GM21619 (cell line): ENCODE measurements at regions not wholly inside any gene's neighbourhood (a gene's known extent, or its start where the extent isn't known, plus 50 kb on each side); places are given as distances from the start of the nearest gene placed in this dataset.

ENCODE experiments used
- ATAC-seq: cut with Tn5 transposase; IDR thresholded peaks from one replicate; pipeline ENCODE4 v1.9.1; 2021; ENCODE audit not compliant: unreplicated experiment

DNA sequence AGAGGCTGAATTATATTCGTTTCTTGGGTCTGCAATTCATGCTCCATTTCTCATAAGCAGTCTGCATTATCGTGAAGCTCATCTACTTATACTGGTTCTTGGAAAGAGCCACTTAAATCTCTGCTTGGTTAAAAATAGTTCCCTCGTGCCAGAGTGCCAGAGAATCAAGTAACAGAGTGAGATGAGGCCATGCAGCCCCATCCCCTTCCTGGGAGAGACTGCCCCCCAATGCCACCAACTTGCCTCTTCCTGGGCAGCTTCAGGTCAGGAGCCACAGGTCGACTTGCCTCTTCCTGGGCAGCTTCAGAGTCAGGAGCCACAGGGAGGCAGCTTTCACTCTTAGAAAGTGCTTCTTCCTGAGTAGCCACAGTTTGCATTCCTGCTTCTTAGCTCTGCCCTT is 223.9 kb upstream of the ZBED5 start:
- ATAC-seq: no peak

DNA sequence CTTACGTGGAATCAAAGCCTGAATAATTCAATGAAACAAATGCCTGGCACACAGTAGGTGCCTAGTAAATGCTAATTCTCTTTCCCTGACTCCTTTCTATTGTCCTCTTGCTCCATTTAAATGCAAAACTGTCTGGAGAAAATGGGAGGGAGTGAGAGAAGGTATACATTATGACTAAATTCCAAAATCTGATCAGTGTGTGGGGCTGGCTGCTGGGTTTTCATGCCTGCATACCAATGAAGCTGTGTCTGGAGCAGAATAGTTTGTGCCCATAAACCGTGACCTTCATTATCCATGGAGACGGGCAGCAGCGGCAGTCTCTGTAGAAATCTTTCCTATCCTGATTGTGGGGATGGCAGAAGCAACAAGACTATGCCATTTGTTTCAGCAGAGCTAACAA is 223.4 kb upstream of the ZBED5 start:
- no peak for ATAC-seq

- no peak for ATAC-seq
Observed at GRCh38 chr11:11078344-11079086, 220.7 kb upstream of the ZBED5 start.

DNA sequence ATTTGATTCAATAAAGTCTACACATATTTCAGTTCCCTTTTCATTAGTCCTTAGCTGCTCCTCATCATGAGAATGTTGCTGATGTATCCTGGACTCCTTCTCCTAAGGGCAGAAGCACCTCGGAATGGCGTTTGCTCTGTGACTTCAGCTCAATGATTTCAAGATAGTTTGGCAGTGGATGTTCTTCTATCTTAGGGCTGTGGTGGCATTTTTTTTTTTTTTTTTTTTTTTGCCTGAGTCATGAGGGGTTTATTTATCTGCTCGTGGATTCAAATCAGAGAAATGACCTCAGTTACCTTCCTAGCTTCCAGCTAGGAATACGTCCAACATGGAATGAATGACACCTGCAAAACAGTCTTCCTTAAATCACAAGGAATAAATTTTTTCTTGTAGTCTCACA is 220.0 kb upstream of the ZBED5 start:
- no peak for ATAC-seq

- ATAC-seq: no peak
Observed at GRCh38 chr11:11076879-11077278, 219.0 kb upstream of the ZBED5 start.

DNA sequence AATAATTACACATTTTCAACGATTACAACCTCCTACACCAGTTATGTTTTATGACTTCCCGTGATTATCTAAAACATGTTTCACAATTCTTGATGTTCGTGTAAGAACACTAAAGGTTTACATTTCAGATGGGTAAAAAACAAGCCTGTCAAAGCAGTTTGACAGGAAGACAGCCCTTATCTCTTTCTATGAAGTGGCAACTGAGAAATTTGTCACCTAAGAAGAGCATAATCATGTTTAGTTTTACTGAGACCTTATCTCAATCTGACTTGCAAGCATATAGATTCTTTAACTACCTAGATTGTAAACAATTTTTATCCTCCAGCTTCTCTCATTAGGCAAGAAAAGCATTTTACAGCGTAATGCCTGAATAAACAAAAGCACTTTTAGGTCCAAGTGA is 218.4 kb upstream of the ZBED5 start:
- ATAC-seq: no peak

DNA sequence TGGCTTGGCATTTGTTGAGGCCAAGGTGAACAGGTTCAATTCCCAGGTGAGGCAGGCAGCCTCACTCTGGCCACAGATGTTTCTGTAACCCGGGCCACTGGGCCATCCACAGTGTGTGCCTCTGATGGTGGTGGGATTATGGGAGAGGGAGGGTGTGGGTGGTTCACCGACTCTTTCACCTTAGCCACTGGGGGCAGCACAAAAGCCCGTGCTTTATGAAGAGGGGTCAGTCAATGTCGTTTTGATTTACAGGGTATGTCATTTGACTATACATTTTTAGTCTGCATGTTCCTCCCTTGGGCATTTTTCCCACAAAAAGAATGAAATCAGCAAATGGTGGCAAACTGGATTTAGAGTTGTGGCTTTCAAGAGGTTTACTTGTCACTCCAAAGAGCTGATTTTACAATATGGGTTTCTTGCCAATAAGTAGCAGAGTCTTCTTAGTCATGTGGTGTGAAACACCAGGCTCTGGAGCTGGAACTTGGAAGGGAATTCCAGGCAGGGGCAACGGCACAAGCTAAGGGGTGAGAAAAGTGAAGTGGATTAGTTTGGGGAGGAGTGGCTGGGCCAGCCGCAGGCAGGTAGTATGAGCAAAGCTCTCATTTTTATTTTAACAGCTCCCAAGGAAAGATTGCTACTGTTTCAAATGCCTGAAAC is 217.8 kb upstream of the ZBED5 start:
- ATAC-seq: no peak

DNA sequence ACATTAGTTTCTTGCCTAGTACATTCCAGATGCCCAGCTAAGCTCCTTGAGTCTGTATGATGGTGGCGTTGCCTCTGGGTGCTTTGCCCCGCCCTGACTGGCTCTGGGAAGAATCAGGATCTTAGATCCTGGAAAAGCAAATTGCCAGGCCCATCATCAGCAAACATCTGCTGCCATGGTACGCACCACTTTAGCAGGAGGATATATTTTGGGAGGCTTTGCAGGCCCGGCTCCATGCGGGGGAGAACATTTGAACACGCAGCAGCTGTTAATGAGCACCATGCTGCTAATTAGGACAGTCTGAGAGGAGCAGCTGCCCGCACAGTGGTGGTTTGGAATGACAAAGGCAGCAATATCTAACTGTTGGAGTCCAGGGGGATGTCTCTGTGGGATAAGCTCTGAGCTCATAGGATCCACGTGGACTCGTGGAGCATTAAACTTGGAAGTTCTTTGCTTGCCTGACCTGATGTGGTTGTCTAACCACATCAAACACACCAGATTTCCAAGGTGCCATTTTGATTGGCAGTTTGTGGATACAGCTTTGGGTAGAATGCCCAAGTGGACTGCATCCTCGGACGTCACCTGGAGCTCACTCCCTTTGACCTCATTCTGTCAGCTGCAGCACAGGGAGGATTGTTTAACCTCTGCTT is 217.0 kb upstream of the ZBED5 start:
- ATAC-seq: no peak

- ATAC-seq: no peak
Observed at GRCh38 chr11:11073996-11074395, 216.1 kb upstream of the ZBED5 start.

DNA sequence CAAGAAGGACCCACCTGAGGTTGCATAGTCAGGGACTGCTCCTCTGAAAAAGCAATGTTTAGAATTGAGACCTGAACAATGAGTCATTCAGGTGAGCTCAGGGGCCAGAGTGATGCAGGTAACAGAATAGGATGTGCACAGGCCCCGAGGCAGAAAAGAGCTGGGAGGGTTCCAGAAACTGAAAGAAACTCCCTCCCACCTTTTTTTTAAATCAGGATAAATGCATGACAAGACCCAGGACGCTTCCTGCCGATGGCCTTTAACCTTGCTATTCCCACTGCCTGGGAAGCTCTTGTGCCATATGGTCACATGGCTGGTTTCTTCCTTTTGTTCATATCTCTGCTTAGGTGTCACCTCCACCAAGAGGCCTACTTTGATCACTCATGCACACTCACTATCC is 214.2 kb upstream of the ZBED5 start:
- no peak for ATAC-seq

DNA sequence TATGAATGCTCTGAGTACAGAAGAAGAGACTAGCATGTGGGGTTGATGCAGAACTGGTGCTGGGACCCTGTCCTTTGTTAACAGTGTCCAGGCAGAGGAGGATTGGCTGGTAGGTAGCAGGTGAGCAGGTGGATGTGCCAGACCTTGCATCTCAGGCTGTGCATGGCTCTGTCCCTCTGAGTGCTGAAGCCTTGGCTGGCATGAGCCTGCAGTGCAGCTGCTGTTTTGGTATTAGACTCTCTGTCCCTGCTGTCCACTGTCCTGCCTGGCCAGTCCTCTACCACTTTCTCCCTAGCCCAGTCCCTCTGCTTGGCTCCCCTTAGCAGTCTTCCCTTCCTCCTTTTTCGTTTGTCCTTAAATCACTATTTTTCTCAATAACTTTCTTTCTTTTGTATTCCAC is 213.6 kb upstream of the ZBED5 start:
- no peak for ATAC-seq

DNA sequence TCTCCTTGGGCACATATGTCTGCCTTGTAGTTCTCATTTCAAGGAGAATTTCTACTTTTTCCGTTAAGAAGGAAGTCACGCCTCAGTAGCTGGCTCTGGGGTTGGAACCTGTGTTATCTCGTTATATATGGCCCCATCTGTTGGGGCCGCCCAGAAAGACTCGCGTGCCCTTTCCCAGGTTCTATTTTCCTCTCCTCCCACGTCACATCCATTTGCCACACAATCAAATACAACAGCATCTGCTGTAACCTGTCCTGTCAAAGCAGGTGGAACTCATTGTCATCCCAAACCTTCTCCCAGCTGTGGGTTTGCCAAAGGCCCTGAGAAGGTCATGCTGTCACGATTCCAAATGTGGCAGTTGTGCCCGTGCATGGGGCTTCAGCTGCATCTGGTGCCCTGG is 213.1 kb upstream of the ZBED5 start:
- ATAC-seq: no peak

DNA sequence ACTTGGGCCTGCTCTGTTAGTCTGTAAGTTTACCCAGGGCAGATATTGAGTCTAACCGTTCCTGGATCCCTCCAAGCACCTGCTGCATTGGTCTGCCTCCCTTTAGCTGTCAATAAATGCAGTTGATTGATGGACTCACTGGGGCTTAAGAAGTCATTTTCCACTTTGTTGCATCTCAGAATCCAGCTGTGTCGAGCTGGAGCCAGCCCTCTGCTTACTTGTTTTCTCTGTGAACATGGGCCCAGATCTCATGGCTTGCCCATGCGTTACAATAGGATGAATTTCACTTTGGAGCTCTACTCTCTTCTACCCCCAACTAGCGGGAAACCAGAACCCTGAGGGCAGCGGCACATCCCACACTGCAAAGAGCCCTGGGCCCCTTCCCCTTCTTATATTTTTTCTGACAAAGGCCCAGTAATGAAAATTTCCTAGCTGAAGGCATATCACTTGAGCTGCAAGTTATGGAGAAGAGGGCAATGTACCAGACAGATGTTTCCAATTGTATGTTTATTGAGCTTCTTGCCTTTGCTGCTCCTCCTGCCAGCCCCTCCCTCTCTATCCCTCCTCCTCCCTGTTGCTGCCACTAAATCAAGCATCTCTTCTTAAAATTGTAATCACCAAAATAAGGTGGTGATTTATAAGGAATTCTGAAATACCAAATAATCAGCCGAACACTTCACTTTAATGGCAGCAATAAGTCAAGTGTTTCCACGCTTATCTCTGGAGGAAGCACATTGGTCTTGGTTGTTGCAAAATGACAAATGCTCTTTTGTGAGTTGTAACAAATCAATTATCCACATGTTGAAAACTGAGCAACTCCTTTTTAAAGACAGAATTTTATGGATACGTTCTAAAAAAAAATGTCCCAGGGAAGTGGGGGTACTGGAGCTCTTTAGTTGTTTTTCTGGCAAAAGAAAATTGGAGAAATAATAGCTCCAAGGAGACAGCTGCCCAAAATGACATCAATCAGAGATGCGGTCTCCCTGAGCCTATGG is 212.3 kb upstream of the ZBED5 start:
- ATAC-seq: no peak

DNA sequence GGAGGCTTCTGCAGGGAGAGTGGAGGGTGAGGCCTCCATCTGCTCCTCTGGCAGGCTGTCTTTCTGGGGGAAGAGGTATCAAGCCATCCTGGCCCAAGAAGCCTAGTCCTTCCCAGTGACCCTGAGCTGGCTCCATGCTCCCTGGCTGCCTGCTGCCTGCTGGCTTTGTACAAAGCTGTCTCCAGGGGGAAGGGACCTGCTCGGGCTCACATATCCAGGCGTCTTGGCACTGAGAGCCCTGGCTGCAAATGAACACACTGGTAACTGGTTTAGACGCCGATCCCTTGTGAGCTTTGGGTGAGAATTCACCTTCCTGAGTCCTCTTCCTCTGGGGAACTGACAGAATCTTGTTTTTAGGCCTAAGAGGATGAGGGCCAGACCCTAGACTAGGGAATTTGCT is 210.3 kb upstream of the ZBED5 start:
- no peak for ATAC-seq

DNA sequence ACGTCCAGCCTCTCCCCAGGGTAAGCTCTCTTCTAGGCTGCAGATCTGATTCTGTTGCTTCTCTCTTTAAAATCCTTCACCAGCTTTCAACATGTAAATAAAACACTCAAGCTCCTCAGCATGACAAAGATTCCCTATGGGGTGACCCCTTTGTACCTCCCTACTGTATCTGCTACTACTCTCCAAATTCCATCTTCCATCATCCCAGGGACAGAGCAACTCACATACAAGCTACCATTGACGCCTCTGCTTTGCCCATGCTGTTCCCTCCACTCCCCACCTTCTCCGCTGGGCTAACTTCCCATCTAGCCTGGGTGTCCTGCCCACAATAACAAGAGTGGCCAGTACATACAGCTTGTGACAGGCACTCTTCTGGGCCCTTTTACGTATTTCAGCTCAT is 207.5 kb upstream of the ZBED5 start:
- no peak for ATAC-seq

DNA sequence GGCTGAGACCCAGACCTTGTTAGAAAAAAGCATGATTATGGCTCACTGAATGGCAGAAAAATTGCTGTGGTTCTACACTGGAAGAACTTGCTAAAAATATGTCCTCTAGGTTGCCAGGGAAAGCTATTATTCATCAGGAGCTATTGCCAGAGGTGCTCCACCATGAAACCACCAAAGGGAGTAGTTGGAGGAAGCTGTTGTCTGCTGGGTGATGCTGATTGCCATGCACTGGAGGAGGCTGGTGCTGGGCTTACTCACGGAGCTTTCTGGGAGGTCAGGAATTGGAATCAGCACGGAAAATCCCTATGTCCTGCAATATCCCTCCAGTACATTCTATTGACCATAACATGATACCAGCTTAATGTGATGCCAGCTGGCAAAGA is 199.6 kb upstream of the ZBED5 start:
- no peak for ATAC-seq

- ATAC-seq: no peak
Observed at GRCh38 chr11:11056749-11057471, 199.1 kb upstream of the ZBED5 start.

DNA sequence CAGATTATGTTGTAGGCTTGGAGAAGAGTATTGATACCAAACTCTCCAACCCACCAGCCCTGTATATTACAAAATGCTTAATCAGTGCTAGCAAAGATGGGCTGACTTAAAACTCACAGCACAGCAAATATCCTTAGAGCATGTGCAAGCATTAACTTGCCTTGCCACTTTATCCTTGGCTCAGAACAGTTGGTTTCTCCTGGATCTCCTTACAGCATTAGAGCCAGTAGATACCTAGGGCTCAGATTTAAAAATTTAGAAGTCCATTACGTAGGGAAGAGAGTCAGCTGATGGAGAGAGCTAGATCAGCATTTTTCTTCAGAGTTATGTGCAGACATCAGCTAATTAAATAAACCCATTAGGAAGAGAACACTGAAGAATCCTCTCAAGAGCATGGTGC is 198.5 kb upstream of the ZBED5 start:
- no peak for ATAC-seq

GRCh38 chr11:11047851-11048610 is 190.2 kb upstream of the ZBED5 start:
- ATAC-seq: no peak

DNA sequence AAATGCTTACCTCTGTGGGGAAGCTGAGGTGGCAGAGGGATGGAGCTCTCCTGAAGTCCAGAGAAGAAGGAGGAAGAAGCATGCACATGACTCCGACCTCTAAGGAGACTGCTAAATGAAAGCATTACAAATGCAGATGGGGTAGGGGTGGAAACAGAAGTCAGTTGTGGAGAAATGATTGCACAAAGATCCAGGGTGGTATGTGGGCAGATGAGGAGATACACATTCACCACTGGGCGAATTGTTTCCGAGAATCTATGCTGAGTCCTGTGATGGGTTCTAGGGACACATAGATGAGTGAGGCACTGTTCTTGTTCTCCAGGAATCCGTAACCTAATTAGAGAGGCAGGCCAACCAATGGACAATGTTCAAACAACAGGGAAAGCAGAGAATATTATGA is 188.9 kb upstream of the ZBED5 start:
- ATAC-seq: no peak
